ENCODE measurements at regions not wholly inside any gene's neighbourhood (a gene's known extent, or its start where the extent isn't known, plus 50 kb on each side); places are given as distances from the start of the nearest gene placed in this dataset.

DNA sequence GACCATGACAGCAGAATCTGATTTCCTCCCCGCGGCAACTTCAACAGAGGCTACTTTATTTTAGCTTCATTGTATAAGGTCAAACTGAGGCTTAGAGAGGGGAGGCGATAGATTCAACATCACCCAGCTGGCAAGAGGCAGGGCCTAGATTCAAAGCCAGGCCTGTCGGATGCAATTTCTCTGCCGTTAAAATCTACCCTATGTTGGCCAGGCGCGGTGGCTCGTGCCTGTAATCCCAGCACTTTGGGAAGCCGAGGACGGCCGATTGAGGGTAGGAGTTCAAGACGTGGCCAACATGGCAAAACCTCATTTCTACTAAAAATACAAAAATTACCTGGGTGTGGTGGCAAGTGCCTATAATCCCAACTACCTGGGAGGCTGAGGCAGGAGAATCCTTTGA is 182.2 kb downstream of the BCOR start:
- TF ChIP-seq, protein P1, sequence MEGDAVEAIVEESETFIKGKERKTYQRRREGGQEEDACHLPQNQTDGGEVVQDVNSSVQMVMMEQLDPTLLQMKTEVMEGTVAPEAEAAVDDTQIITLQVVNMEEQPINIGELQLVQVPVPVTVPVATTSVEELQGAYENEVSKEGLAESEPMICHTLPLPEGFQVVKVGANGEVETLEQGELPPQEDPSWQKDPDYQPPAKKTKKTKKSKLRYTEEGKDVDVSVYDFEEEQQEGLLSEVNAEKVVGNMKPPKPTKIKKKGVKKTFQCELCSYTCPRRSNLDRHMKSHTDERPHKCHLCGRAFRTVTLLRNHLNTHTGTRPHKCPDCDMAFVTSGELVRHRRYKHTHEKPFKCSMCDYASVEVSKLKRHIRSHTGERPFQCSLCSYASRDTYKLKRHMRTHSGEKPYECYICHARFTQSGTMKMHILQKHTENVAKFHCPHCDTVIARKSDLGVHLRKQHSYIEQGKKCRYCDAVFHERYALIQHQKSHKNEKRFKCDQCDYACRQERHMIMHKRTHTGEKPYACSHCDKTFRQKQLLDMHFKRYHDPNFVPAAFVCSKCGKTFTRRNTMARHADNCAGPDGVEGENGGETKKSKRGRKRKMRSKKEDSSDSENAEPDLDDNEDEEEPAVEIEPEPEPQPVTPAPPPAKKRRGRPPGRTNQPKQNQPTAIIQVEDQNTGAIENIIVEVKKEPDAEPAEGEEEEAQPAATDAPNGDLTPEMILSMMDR (IDR thresholded peaks at IDR 0.05): no peak
- TF ChIP-seq, protein P2, sequence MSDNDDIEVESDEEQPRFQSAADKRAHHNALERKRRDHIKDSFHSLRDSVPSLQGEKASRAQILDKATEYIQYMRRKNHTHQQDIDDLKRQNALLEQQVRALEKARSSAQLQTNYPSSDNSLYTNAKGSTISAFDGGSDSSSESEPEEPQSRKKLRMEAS (IDR thresholded peaks at IDR 0.05; ENCODE audit: low read depth): no peak
- TF ChIP-seq EZH2phosphoT487 (IDR thresholded peaks at IDR 0.05; ENCODE audit: borderline replicate concordance, low read depth) (no peak), NRF1 (IDR thresholded peaks at IDR 0.05; ENCODE audit: low read depth, low read length) (no peak), POLR2AphosphoS5 (IDR thresholded peaks at IDR 0.05; ENCODE audit: low read depth, low read length) (no peak), RAD21 (IDR thresholded peaks at IDR 0.05; ENCODE audit: low read length) (no peak), FOXJ3 (CRISPR knock-in tag; IDR thresholded peaks at IDR 0.05) (no peak), RXRA (IDR thresholded peaks at IDR 0.05; ENCODE audit: borderline replicate concordance, low read depth) (no peak), EP300 (IDR thresholded peaks at IDR 0.05; ENCODE audit: borderline replicate concordance in 1 of 2, low read depth in 1 of 2, low read length in 1 of 2) (no peak)
- TF ChIP-seq, protein P3, sequence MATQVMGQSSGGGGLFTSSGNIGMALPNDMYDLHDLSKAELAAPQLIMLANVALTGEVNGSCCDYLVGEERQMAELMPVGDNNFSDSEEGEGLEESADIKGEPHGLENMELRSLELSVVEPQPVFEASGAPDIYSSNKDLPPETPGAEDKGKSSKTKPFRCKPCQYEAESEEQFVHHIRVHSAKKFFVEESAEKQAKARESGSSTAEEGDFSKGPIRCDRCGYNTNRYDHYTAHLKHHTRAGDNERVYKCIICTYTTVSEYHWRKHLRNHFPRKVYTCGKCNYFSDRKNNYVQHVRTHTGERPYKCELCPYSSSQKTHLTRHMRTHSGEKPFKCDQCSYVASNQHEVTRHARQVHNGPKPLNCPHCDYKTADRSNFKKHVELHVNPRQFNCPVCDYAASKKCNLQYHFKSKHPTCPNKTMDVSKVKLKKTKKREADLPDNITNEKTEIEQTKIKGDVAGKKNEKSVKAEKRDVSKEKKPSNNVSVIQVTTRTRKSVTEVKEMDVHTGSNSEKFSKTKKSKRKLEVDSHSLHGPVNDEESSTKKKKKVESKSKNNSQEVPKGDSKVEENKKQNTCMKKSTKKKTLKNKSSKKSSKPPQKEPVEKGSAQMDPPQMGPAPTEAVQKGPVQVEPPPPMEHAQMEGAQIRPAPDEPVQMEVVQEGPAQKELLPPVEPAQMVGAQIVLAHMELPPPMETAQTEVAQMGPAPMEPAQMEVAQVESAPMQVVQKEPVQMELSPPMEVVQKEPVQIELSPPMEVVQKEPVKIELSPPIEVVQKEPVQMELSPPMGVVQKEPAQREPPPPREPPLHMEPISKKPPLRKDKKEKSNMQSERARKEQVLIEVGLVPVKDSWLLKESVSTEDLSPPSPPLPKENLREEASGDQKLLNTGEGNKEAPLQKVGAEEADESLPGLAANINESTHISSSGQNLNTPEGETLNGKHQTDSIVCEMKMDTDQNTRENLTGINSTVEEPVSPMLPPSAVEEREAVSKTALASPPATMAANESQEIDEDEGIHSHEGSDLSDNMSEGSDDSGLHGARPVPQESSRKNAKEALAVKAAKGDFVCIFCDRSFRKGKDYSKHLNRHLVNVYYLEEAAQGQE (IDR thresholded peaks at IDR 0.05; ENCODE audit: low read depth, low read length): no peak
